ENCODE measurements at regions not wholly inside any gene's neighbourhood (a gene's known extent, or its start where the extent isn't known, plus 50 kb on each side); places are given as distances from the start of the nearest gene placed in this dataset.

- TF ChIP-seq CTCF (IDR thresholded peaks at IDR 0.05; ENCODE audit: insufficient read depth, low read depth, low read length, missing control alignments): no peak
- DNase-seq (ENCODE audit: low read depth): no peak
- H3K4me3 ChIP-seq (ENCODE audit: low read length): no peak overlapping the region
Measured at GRCh38 chr10:2121315-2121714, 384.0 kb upstream of the ADARB2 start.

GRCh38 chr10:2120746-2121145 is 383.4 kb upstream of the ADARB2 start:
- no peak overlapping the region for H3K4me3 ChIP-seq (ENCODE audit: low read length)
- DNase-seq (ENCODE audit: low read depth): no peak
- no peak for TF ChIP-seq CTCF (IDR thresholded peaks at IDR 0.05; ENCODE audit: insufficient read depth, low read depth, low read length, missing control alignments)

DNA sequence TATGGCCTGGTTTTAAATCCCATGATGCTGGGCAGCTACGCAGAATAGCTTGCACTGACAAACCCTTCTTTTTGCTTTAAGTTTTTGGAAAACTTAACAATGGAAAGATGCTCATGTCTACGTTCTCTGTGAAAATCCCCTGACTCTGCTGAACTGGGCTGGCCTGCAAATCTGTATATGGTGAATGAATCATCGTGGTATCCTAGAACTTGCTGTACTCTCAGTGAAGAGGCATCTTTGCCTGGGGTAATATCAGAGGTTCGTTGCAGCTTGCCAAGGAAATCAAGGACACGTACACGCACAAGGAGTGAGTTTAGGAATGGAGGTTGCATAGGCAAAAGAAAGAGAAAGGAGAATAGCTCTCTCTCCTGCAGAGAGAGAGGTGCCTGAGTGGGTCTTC is 382.0 kb upstream of the ADARB2 start:
- DNase-seq (ENCODE audit: low read depth): peak; percentile 97
- no peak overlapping the region for H3K4me3 ChIP-seq (ENCODE audit: low read length)
- no peak for TF ChIP-seq CTCF (IDR thresholded peaks at IDR 0.05; ENCODE audit: insufficient read depth, low read depth, low read length, missing control alignments)

- TF ChIP-seq CTCF (IDR thresholded peaks at IDR 0.05; ENCODE audit: insufficient read depth, low read depth, low read length, missing control alignments): no peak
- DNase-seq (ENCODE audit: low read depth): no peak
- no peak overlapping the region for H3K4me3 ChIP-seq (ENCODE audit: low read length)
Measured at GRCh38 chr10:2118201-2118600, 380.9 kb upstream of the ADARB2 start.

- no peak for TF ChIP-seq CTCF (IDR thresholded peaks at IDR 0.05; ENCODE audit: insufficient read depth, low read depth, low read length, missing control alignments)
- no peak overlapping the region for H3K4me3 ChIP-seq (ENCODE audit: low read length)
- DNase-seq (ENCODE audit: low read depth): peak; percentile 94
Measured at GRCh38 chr10:2117641-2118040, 380.3 kb upstream of the ADARB2 start.

DNA sequence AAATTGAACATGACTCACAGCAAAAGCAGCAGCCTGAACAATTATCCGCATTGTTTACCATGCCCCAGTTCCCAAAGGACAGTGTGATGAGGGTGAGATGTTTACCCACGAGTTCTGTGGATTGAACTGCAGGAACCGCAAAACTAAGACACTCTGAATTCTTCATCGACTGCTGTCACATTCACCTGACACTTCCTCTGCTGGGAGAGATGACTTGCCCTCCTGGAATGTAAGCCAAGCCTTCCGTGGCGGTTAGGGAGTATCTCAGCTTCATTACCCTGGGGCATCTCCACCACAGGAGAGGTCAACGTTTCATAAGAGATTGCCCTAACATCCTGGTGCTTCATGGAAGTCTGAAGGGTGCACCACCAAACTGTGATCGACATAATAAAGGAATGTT is 374.6 kb upstream of the ADARB2 start:
- no peak overlapping the region for H3K4me3 ChIP-seq (ENCODE audit: low read length)
- DNase-seq (ENCODE audit: low read depth): peak; percentile 98
- no peak for TF ChIP-seq CTCF (IDR thresholded peaks at IDR 0.05; ENCODE audit: insufficient read depth, low read depth, low read length, missing control alignments)

DNA sequence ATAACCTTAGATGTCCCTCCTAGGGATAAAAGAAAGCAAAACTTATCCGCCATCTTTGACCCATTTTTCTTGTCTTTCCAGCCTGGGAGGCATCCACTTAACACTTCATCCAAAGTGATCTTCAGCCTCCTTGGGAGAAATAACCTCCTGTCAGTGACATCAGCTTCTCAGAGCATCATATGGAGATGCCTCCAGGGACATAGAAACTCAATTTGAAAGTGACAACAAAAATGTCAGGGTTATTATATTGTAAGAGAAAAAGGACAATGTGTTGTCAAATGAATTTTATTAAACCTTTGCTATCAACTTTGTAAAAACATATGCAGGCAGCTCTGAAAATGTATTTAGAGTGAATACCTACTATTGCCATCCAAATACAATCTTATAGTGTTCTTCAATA is 371.2 kb upstream of the ADARB2 start:
- H3K4me3 ChIP-seq (ENCODE audit: low read length): no peak overlapping the region
- TF ChIP-seq CTCF (IDR thresholded peaks at IDR 0.05; ENCODE audit: insufficient read depth, low read depth, low read length, missing control alignments): no peak
- DNase-seq (ENCODE audit: low read depth): no peak

Data from epithelial cell of esophagus (primary cell).